ENCODE measurements at regions not wholly inside any gene's neighbourhood (a gene's known extent, or its start where the extent isn't known, plus 50 kb on each side); places are given as distances from the start of the nearest gene placed in this dataset.
A peak's percentile ranks its signal among the peaks of the same experiment; 100 is the strongest.

- no peak for DNase-seq
- H3K27ac ChIP-seq: no peak overlapping the region
- no peaks in the 10 kb centered on the region for H3K27me3 ChIP-seq (ENCODE audit: low read depth)
- no peaks in the 10 kb centered on the region for H3K4me1 ChIP-seq
- H3K36me3 ChIP-seq: no peaks in the 10 kb centered on the region
- intact Hi-C loops (cut with DNase I): no loop called here
- H3K9me3 ChIP-seq: no peaks in the 10 kb centered on the region
- H3K4me3 ChIP-seq: no peak overlapping the region
- no peak for ATAC-seq
- no peak for TF ChIP-seq CTCF (IDR thresholded peaks at IDR 0.05)
Observed at GRCh38 chr10:47224546-47225218, 75.3 kb upstream of the GDF10 start.

- TF ChIP-seq CTCF (IDR thresholded peaks at IDR 0.05): no peak
Observed at GRCh38 chr10:47225219-47225927, 74.6 kb upstream of the GDF10 start.

GRCh38 chr10:47225928-47226645 is 73.9 kb upstream of the GDF10 start:
- no peak for ATAC-seq
- TF ChIP-seq CTCF (IDR thresholded peaks at IDR 0.05): no peak
- Histone ChIP-seq H3K4me1 (peaks cover 12% of the 10 kb centered on the region), H3K27ac (no peak overlapping the region), H3K27me3 (ENCODE audit: low read depth) (no peaks in the 10 kb centered on the region), H3K4me3 (no peak overlapping the region), H3K9me3 (no peaks in the 10 kb centered on the region), H3K36me3 (no peaks in the 10 kb centered on the region)
- no peak for DNase-seq
- intact Hi-C loops (cut with DNase I): no loop called here

More at GRCh38 chr10:47225219-47225927, 74.6 kb upstream of the GDF10 start:
- Histone ChIP-seq H3K9me3 (no peaks in the 10 kb centered on the region), H3K27ac (no peak overlapping the region), H3K4me3 (no peak overlapping the region), H3K36me3 (no peaks in the 10 kb centered on the region), H3K4me1 (peaks cover 6% of the 10 kb centered on the region), H3K27me3 (ENCODE audit: low read depth) (no peaks in the 10 kb centered on the region)
- intact Hi-C loops (cut with DNase I): no loop called here
- peak in 1 of 2 donors; percentile 21 for ATAC-seq
- no peak for DNase-seq

- H3K27me3 ChIP-seq (ENCODE audit: low read depth): no peaks in the 10 kb centered on the region
- no peak overlapping the region for H3K27ac ChIP-seq
- TF ChIP-seq CTCF (IDR thresholded peaks at IDR 0.05): no peak
- H3K4me1 ChIP-seq: peaks cover 12% of the 10 kb centered on the region
- H3K4me3 ChIP-seq: no peak overlapping the region
- H3K9me3 ChIP-seq: no peaks in the 10 kb centered on the region
- ATAC-seq (peak; percentile 41 to 59), DNase-seq (no peak)
- no peaks in the 10 kb centered on the region for H3K36me3 ChIP-seq
- intact Hi-C loops (cut with DNase I): no loop called here
Observed at GRCh38 chr10:47230482-47230881, 69.5 kb upstream of the GDF10 start.

GRCh38 chr10:47230957-47231356 is 69.0 kb upstream of the GDF10 start:
- Histone ChIP-seq H3K27ac (no peak overlapping the region), H3K4me1 (peaks cover 12% of the 10 kb centered on the region), H3K36me3 (no peaks in the 10 kb centered on the region), H3K9me3 (no peaks in the 10 kb centered on the region), H3K27me3 (ENCODE audit: low read depth) (no peaks in the 10 kb centered on the region), H3K4me3 (no peak overlapping the region)
- ATAC-seq: no peak
- no peak for DNase-seq
- intact Hi-C loops (cut with DNase I): no loop called here
- no peak for TF ChIP-seq CTCF (IDR thresholded peaks at IDR 0.05)
